ENCODE measurements at regions not wholly inside any gene's neighbourhood (a gene's known extent, or its start where the extent isn't known, plus 50 kb on each side); places are given as distances from the start of the nearest gene placed in this dataset.

DNA sequence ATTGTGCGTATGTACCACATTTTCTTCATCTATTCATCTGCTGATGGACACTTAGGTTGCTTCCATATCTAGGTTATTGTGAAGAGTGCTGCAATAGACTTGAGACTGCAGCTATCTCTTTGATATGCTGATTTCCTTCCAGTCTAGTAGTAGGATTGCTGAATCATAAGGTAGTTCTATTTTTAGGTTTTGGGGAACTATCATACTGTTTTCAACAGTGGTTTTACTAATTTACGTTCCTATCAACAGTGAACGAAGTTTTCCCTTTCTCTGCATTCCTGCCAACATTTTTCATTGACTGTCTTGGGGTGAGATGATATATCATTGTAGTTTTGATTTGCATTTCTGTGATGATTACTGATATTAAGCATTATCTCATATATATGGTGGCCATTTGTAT, 482.2 kb downstream of the SLC16A7 start:
- TF ChIP-seq HDGF (IDR thresholded peaks at IDR 0.05; ENCODE audit: borderline replicate concordance) (no peak), ZNF384 (IDR thresholded peaks at IDR 0.05) (no peak), SUZ12 (IDR thresholded peaks at IDR 0.05) (no peak), FOXK2 (IDR thresholded peaks at IDR 0.05) (no peak), NFRKB (IDR thresholded peaks at IDR 0.05) (no peak), ARNT (IDR thresholded peaks at IDR 0.05) (no peak), SP1 (IDR thresholded peaks at IDR 0.05) (no peak), TARDBP (IDR thresholded peaks at IDR 0.05) (no peak), CTBP1 (IDR thresholded peaks at IDR 0.05; ENCODE audit: borderline replicate concordance) (no peak), L3MBTL2 (conservative IDR thresholded peaks at IDR 0.05) (no peak), ELF4 (IDR thresholded peaks at IDR 0.05) (no peak), FOXM1 (IDR thresholded peaks at IDR 0.05; ENCODE audit: borderline replicate concordance) (no peak)
- TF ChIP-seq, protein P1, sequence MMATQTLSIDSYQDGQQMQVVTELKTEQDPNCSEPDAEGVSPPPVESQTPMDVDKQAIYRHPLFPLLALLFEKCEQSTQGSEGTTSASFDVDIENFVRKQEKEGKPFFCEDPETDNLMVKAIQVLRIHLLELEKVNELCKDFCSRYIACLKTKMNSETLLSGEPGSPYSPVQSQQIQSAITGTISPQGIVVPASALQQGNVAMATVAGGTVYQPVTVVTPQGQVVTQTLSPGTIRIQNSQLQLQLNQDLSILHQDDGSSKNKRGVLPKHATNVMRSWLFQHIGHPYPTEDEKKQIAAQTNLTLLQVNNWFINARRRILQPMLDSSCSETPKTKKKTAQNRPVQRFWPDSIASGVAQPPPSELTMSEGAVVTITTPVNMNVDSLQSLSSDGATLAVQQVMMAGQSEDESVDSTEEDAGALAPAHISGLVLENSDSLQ (IDR thresholded peaks at IDR 0.05) = no peak

All from HEK293T (cell line).